HG02763 (cell line): ENCODE measurements at regions not wholly inside any gene's neighbourhood (a gene's known extent, or its start where the extent isn't known, plus 50 kb on each side); places are given as distances from the start of the nearest gene placed in this dataset.
A peak's percentile ranks its signal among the peaks of the same experiment; 100 is the strongest.
"Not testable (repeated sequence)": the region's sequence is repeated elsewhere in the genome, so short reads cannot be mapped to it uniquely, and the experiment has no call there.

Source experiments
- ATAC-seq: cut with Tn5 transposase; IDR thresholded peaks from one replicate; pipeline ENCODE4 v1.9.1; 2021; ENCODE audit warnings: mild to moderate bottlenecking, moderate library complexity; ENCODE audit not compliant: unreplicated experiment

DNA sequence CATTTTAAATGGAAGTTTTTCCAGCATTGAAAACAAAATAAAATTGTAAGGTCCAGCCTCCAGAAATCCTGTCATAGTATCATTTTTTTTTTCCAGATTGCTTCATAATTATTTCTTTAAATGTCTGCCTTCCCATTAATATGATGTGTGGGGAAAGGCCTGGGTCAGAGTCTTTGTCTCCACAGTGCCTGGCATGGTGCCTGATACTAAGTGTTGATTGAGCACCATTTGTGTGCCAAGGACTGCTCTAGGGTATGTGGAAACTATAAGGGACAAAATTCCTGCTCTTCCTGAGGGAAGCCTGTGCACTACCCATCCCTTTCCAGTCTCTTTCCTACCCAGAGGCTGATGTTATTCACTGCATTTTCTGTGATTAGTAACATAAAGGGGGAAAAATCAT lies 53.1 kb upstream of the BEND4 start:
- no peak for ATAC-seq

DNA sequence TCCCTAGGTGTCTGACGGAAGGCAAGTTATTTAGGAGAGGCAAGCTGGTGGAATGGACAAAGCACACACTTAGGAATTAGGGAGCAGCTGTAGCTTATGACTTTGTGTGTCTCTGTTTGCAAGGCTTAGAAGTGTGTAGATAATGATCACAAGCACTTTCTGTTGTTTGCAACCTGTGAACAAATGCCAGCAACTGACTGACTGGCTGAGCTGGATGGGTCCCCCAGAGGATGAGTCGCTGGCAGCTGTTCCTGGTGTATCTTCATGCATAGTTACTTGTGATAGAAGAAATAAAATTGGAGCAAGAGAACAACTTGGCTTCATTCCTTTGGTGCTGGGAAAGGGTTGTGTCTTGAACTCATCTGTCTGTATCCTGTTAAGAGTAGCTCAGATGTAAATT lies 64.2 kb upstream of the BEND4 start:
- no peak for ATAC-seq

DNA sequence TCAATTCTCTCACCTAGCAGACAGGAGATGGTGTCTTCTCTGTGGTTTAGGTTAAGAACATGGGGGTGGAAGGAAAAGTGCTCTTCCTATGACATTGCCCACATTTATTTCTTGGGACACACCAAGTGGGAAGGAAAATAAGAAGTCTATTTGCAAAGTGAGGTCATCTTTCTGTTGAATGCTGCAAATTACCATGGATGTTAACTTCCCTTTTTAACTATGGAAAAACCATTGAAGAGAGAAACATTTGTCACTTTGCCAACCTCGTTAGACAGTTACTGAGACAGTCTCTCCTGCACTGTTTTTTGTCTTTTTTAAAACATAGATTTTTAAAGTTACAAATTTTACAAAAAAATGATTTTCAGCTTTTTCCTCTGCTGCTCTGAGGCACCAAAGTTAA lies 72.8 kb upstream of the BEND4 start:
- no peak for ATAC-seq

DNA sequence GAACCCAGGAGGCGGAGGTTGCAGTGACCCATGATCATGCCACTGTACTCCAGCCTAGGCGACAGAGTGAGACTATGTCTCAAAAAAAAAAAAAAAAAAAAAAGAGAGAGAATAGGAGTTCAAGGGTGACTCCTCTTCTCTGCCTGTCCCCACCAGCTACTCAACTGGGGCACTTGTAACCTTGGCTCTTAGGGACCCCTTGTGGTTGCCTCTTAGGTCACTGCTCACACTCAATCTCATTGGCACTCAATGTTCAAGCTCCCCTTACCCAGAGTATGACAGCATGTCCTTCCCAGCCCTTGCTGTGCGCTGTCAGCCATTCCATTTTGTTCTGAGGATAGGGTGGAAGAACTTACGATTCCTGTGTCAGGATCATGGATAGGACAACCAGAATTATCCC lies 82.4 kb upstream of the BEND4 start:
- ATAC-seq: no peak

DNA sequence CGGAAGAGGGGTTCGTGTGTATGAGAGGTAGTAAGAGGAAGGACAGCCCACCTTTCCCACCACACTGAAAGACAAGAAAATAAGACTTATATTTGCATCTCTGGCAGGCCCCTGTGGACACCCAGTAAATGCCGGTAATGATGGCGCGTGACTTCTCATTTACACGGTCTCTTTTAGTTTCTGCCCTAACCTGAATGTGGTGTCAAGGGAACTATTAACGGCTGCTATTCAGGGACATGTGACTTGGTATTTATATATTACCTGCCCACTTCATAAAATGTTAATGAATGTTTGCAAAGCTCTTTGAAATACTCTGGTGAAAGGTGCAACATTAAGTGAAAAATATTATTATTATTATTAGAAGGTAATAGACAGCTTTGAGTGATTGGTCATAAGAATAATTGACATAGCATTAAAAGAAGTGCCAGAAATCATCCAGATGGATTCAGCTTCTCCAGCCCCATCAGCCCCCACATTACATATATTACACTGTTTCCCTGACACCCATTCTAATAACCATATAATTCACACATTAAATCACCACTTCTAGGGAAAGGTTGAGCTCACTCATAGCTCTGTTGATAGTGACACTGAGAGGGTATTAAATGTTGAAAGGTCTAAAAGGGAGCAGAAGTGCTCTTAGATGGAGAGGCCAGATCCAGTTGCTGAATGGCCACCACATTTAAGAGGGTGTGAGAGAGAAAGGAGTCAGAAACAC lies 83.0 kb upstream of the BEND4 start:
- no peak for ATAC-seq

DNA sequence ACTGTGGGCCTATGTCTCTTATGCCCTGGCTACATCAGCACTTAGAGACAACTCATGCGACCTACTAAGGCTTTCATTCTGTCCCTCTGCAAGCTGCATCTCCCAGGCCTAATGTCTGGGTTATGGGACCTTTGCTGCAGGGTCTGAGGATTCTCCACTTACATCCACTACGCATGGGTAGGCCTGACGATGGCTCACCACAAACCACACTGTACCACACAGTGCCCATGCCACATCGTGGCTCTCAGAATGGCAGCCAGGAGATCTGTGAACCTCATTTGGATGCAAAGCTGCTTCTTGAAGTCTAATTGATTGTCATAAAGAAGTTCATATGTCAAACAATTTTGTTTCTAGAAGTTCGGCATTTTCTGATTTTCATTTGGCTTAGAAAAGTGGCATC lies 84.6 kb upstream of the BEND4 start:
- ATAC-seq: no peak

DNA sequence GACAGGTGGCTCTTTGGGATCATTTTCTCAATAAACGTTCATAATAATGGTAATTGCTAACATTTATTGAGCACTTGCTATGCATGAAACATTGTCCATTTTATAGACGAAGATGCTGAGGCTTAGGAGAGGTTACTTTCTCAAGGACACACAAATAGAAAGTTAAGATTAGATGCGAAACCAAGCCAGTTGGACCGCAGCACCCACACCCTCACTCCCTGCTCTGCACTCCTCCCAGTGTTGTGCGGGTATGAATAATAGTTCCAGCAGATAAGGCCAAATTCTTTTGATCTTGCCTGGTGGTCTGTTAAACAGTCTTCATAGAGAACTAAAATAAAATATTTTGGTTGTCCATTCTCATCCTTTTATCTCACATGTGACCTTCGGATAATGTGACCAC lies 85.0 kb upstream of the BEND4 start:
- ATAC-seq: no peak

DNA sequence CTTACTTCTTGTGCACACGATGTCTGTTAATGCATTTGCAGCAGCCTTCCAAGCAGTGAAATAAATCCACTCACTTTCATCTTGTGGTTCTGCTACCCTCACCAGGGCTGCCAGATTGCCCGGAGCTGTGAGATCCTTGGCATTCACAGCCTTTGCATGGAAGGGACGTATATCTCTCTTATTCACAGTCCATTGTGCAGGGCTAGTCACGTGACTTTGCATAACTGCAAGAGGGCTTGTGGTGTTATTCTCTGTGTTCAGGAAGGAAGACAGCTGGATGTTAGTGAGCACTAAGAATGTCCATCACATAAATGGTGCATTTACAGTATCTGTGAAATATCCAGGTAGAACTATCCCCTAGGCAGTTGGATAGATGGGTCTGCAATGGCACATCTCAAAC lies 96.5 kb upstream of the BEND4 start:
- no peak for ATAC-seq

DNA sequence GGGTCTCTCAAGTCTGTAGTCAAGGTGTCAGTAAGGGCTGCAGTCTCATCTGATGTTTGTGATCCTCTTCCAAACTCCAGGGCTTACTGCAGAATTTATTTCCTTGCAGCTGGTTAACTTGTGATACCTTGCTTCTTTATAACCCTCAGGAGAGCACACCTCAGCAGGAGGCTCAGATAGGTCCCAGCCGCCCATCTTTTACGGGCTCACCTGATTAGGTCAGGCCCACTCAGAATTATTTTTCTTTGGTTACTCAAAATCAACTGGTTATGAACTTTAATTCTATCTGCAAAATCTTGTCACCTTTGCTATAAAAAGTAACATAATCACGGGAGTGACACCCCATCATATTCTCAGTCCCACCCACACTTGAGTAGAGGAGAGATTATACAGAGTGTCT lies 99.9 kb upstream of the BEND4 start:
- no peak for ATAC-seq

DNA sequence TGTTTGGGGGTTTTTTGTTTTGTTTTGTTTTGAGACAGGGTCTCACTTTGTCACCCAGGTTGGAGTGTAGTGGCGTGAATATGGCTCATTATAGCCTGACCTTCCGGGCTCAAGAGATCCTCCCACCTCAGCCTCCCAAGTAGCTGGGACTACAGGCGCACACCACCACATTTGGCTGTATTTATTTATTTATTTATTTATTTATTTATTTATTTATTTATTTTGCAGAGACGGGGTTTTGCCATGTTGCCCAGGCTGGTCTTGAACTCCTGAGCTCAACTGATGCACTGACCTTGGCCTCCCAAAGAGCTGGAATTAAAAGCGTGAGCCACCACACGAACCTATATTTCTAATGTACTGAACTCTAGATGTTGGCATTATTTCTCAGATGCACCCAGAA lies 105.2 kb upstream of the BEND4 start:
- ATAC-seq: not testable (repeated sequence)

DNA sequence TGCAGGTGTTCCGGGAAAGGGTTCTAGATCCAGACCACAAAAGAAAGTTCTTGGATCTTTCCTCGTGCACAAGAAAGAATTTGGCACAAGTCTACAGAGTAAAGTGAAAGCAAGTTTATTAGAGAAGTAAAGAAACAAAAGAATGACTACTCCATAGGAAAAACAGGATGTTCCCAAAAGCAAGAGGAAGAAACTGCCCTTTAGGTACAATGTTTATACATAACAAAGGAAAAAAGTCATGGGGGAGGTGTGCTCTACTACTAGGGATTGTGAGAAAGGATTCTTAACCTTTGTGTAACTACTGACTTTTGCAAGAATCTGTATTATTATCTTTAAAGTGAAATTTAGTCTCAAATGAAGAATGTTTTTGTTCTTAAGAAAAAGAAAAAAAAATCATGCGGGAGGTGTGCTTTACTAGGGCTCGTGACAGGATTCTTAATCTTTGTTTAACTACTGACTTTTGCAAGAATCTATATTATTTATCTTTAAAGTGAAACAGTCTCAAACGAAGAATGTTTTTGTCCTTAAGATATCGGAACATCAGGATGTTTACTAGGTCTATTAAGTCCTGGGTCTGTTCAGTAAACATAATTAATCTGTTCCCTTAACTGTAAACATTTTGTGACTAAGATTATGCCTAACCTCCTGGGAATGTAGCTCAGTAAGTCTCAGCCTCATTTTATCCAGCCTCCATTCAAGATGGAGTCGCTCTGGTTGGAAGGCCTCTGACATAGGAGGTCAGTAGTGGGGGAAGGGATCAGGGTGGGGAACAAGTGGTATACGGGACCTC lies 110.4 kb upstream of the BEND4 start:
- no peak for ATAC-seq

DNA sequence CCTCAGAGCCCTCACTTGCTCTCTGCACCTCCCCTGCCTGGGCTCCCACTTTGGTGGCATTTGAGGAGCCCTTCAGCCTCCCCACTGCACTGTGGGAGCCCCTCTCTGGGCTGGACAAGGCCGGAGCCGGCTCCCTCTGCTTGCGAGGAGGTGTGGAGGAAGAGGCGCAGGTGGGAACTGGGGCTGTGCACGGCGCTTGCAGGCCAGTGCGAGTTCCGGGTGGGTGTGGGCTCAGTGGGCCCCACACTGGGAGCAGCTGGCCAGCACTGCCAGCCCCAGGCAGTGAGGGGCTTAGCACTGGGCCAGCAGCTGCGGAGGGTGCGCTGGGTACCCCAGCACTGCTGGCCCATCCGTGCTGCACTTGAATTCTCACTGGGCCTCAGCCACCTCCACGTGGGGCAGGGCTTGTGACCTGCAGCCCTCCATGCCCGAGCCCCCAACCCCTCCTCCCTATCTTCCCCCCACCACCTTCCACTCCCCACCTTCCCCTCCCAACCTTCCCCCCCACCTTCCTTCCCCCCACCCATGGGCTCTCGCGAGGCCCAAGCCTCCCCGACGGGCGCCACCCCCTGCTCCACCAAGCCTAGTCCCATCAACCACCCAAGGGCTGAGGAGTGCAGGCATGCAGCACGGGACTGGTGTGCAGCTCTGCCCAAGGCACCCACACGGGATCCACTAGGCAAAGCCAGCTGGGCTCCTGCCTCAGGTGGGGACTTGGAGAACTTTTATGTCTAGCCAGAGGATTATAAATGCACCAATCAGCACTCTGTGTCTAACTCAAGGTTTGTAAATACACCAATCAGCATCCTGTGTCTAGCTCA lies 113.5 kb upstream of the BEND4 start:
- ATAC-seq: no peak

DNA sequence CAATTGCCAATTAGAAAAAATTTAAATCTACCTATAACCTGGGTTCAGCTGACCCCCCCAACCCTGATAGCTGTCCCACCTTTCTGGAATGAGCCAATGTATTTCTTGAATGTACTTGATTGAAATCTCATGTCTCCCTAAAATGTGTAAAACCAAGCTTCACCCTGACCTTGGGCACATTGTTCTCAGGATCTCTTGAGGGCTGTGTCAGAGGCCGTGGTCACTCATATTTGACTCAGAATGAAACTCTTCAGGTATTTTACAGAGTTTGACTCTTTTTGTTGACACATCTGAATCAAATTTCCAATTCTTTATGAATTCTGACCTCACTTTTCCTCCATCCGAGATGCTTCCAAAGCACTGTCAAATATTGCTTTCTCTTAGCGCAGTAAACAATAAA lies 115.3 kb upstream of the BEND4 start:
- no peak for ATAC-seq

DNA sequence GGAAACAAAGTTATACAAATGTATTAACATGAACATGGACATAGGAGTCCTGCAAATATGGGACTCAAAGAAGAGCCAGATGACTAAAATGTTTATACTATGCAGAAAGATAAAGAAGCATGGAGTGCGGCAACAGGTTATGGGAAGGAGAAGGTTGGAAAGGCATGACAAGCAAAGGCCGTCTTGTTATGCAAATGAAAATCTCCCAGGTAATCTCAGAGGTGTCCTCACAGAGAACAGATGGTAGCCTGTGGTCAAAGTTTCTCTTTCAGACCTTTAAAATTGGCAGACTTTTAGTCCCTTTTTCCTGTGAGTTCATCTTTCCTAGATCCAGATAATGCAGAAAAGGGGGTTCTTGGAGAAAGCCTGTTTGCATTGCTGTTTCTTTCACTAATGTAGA lies 116.4 kb upstream of the BEND4 start:
- ATAC-seq: no peak

DNA sequence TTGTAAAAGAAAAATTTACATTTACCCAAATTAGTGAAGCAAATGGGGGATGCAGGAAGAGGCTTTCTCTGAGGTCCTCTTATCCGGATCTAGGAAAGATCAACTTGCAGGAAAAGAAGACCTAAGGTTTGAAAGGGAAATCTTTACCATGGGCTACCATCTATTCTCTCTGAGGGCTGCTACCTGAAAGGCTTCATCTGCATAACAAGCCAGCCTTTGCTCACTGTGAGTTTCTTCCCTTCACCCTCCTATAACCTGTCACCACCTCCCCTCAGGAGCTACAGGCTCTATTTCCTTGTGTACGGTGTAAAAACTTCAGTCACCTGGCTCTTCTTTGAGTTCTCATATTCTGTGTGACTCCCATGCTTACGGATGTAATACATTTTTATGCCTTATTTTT lies 118.6 kb upstream of the BEND4 start:
- no peak for ATAC-seq

DNA sequence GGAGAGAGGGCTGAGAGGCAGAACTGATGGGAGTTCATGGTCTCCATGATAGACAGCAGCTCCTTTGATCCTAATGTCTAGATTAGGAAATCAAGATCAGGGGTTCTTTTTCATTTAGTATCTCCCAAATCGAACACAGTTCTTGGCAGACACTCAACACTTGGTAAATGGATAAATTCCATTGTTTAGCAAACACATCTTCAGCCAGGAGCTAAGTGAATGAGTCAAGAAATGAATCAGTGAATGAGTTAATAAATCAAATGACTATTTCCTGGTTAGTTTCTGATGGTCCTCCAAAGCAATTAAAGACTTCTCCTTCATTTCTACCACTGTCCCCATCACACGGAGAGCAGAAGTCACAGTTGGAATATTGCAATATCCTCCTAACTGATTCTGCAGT lies 120.0 kb upstream of the SHISA3 start:
- no peak for ATAC-seq

DNA sequence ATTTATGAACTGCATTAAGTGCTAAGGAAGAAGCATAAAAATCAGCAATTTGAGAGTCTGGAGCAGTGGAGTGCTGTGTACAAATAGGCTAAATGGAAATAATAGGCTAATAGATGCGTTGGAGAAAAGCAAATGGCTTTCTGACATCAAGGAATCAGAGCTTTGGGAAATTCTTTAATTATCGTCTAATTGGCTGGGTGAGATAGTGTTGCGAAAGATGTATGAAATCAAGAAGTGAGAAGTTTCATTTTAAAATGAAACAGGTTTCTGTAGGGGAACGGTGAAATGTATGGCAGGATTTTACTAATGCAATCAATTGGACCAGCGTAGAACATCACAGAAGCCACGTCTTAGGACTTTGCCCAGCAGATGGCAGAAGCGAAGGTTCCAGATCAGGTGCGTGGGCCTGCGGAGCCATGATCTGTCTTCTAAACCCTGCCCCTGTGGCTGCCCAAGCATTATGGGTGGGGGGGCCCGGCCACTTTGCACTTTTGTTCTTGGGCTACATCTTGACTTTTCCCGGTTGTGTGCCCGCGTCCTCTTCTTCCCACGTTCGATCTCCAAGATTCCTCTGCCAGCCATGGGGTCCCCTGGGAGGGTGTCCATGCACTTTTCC lies 118.5 kb upstream of the SHISA3 start:
- ATAC-seq: no peak

DNA sequence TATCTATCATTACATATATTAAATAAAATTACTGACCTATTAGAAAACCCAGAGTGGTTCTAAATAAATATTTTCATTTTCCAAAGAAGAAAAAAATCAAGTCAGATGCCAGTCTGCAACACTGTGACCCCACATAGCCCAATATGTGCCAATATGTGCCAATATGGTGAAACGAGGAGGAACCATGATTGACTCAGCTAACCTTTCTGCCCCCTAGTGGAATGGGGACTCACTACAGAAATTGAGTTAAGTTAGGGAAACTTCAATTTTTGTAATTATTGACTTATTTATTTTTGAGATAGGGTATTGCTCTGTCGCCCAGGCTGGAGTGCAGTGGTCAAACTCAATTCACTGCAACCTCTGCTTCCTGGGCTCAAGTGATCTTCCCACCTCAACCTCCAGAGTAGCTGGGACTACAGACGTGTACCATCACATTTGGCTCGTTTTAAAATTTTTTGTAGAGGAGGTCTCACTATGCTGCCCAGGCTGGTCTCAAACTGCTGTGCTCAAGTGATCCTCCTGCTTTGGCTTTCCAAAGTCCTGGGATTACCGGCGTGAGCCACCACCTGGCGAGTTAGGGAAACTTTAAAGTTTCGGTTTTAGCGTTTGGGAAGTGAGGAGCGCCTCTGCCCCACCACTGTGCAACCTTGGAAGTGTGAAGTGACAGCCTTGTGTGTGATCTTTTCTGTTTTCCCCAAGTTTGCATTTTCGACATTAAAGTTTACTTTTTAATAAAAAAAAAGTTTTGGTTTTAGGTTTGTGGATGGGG lies 116.8 kb upstream of the SHISA3 start:
- ATAC-seq: no peak

DNA sequence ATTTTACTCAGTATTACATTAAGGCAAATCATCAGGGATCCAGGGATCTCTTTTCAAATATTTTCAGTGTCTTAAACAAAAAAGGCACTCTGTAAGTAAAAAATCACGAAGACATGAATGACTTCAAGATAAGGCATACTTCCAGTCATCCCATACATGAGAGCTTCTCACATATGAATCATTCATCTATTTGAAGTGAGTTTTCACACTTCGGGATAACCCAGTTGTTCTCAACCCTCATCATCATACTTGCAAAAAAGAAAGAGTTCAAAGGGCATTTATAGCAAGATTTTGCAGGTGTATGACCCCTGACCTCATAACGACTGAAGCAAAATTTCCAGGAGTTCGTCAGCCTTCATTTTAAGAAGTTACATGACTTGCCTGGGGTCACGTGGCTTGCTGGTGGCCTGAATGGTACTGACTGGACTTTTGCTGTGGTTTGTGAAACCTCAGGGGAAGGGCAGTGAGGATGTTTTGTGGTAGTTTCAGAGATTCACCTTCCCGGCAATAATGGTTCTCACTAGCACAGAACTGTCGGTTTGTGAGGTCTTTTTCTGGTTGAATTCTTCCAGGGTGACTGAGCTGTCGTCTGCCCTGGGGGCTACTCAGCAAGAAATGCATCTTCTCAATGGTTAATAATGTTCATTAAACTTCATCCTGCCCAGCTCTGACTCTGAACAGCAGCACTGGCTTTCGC lies 115.8 kb upstream of the SHISA3 start:
- peak; percentile 74 for ATAC-seq
